GM06990 (cell line): ENCODE measurements at regions not wholly inside any gene's neighbourhood (a gene's known extent, or its start where the extent isn't known, plus 50 kb on each side); places are given as distances from the start of the nearest gene placed in this dataset.

Experiments
- DNase-seq: peaks from one replicate; pipeline ENCODE4 v3.0.0-alpha.2; 2011; ENCODE audit not compliant: insufficient read length; ENCODE audit errors: extremely low read depth
- H3K27me3 ChIP-seq: replicated peaks from 2 replicates; pipeline ENCODE4 v1.6.0; 2011; ENCODE audit warnings: low read length; ENCODE audit not compliant: control insufficient read depth, insufficient read depth
- H3K36me3 ChIP-seq: 2 replicates; pipeline ENCODE4 v1.5.1; 2011; ENCODE audit warnings: low read length; ENCODE audit not compliant: control insufficient read depth, insufficient read depth
- H3K4me3 ChIP-seq: replicated peaks from 2 replicates; pipeline ENCODE4 v1.5.1; 2011; ENCODE audit warnings: low read depth, mild to moderate bottlenecking, control low read depth, low read length
- TF ChIP-seq, protein P1 (sequence below): IDR thresholded peaks from 2 replicates; pipeline ENCODE4 v1.5.1; 2011; ENCODE audit warnings: low read length, control low read depth, mild to moderate bottlenecking, inconsistent platforms; ENCODE audit not compliant: insufficient read depth, poor library complexity, severe bottlenecking

DNA sequence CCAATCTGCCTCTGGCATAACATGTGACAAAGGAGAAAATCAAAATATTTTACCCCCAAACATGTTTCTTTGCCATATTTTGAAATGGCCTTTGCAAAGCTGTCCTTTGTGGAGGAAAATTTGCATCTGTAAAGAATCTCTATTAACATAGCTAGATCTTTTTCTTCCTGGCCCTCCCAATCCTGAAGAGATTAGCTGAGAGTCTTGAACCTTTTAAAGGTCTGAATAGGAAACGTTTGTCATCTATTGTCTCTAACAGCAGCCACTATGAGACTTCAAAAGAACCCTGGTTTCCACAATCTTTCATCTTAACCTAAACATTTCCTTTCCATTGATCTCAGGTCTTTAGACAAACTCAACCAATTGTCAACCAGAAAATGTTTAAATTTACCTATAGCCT is 520.9 kb upstream of the TGFBR2 start:
- no peaks in the 10 kb centered on the region for H3K27me3 ChIP-seq
- DNase-seq, result no peak

GRCh38 chr3:30091686-30092085 is 514.7 kb upstream of the TGFBR2 start:
- no peaks in the 10 kb centered on the region for H3K36me3 ChIP-seq
- no peak overlapping the region for H3K4me3 ChIP-seq
- no peak for DNase-seq
- TF ChIP-seq, protein P1, sequence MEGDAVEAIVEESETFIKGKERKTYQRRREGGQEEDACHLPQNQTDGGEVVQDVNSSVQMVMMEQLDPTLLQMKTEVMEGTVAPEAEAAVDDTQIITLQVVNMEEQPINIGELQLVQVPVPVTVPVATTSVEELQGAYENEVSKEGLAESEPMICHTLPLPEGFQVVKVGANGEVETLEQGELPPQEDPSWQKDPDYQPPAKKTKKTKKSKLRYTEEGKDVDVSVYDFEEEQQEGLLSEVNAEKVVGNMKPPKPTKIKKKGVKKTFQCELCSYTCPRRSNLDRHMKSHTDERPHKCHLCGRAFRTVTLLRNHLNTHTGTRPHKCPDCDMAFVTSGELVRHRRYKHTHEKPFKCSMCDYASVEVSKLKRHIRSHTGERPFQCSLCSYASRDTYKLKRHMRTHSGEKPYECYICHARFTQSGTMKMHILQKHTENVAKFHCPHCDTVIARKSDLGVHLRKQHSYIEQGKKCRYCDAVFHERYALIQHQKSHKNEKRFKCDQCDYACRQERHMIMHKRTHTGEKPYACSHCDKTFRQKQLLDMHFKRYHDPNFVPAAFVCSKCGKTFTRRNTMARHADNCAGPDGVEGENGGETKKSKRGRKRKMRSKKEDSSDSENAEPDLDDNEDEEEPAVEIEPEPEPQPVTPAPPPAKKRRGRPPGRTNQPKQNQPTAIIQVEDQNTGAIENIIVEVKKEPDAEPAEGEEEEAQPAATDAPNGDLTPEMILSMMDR, result no peak
- H3K27me3 ChIP-seq, result no peaks in the 10 kb centered on the region

More for the DNA sequence above, 520.9 kb upstream of the TGFBR2 start:
- no peak overlapping the region for H3K4me3 ChIP-seq
- H3K36me3 ChIP-seq, result no peaks in the 10 kb centered on the region
- TF ChIP-seq, protein P1, result no peak

DNA sequence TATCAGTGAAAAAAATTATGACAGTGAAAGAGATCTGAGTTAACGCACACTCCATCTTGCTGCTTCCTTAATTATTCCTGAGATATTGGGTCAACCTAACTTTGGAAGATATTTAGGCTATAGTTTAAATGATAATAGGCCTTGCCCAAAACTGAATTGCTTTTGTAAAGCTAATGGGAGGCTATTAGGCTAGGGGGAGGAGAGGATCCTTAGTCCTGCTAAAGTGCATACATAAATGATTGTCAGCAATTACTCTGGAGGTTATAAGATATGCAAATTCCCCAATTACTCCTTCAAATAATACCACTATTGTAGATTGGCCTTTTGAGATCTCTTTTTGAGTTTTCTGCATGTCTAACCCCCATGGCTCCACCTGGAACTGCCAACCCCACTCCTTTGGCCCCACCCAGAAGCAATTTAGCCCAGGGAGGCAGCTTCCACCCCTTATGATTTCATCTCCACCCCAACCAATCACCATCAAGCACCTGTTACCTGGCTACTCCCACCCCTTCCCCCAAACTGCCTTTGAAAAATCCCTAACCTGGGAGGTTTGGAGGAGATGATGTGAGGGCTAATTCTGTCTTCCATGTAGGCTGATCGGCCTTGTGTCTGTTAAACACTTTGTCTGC is 509.3 kb upstream of the TGFBR2 start:
- no peak overlapping the region for H3K4me3 ChIP-seq
- H3K27me3 ChIP-seq, result no peaks in the 10 kb centered on the region
- no peak for DNase-seq
- TF ChIP-seq, protein P1, result no peak
- no peaks in the 10 kb centered on the region for H3K36me3 ChIP-seq

DNA sequence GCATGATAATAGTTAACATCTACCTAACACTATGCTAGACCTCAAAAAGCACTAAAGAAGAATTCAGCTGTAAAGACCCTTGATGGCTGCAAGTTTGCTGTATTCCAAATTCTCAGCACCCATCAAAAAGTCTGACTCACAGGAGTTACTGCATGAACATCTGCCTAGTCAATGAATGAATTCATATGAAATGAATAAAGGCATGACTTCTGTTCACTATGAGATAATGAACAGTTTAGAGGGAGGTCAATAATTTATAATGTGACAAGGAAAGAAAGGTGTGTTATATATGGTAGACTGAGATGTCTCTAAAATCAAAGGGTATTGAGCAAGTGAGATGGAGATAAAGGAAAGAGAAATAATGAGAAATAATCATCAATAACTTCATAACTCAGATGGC is 508.2 kb upstream of the TGFBR2 start:
- Histone ChIP-seq H3K36me3 (no peaks in the 10 kb centered on the region), H3K4me3 (no peak overlapping the region), H3K27me3 (no peaks in the 10 kb centered on the region)
- TF ChIP-seq, protein P1, result no peak
- no peak for DNase-seq

- no peaks in the 10 kb centered on the region for H3K27me3 ChIP-seq
- TF ChIP-seq, protein P1, result no peak
- H3K4me3 ChIP-seq, result no peak overlapping the region
- DNase-seq, result no peak
- H3K36me3 ChIP-seq, result no peaks in the 10 kb centered on the region
Observed at GRCh38 chr3:30098653-30099455, 507.5 kb upstream of the TGFBR2 start.
